SK-N-SH (cell line): ENCODE measurements at regions not wholly inside any gene's neighbourhood (a gene's known extent, or its start where the extent isn't known, plus 50 kb on each side); places are given as distances from the start of the nearest gene placed in this dataset.

Experiments used
- EP300 ChIP-seq, 2 experiments: IDR thresholded peaks; 2 replicates each; pipeline versions ENCODE4 v1.4.0 to v1.6.1; 2012; ENCODE audit warnings: borderline replicate concordance in 1 of 2, low read depth in 1 of 2, low read length in 1 of 2
- JUND ChIP-seq: IDR thresholded peaks from 2 replicates; pipeline ENCODE4 v1.4.0; 2012
- MXI1 ChIP-seq: IDR thresholded peaks from 2 replicates; pipeline ENCODE4 v1.6.1; 2012; ENCODE audit warnings: mild to moderate bottlenecking, low read depth, low read length, improper control_type of control experiment
- NFIC ChIP-seq: IDR thresholded peaks from 2 replicates; pipeline ENCODE4 v1.4.0; 2012; ENCODE audit warnings: borderline replicate concordance
- NRF1 ChIP-seq: IDR thresholded peaks from 2 replicates; pipeline ENCODE4 v1.6.1; 2012; ENCODE audit warnings: low read depth, mild to moderate bottlenecking, low read length
- POLR2AphosphoS5 ChIP-seq: IDR thresholded peaks from 2 replicates; pipeline ENCODE4 v1.6.1; 2012; ENCODE audit warnings: low read depth, low read length
- SMC3 ChIP-seq: IDR thresholded peaks from 2 replicates; pipeline ENCODE4 v1.6.1; 2012; ENCODE audit warnings: low read depth, low read length, improper control_type of control experiment
- TAF1 ChIP-seq: IDR thresholded peaks from 2 replicates; pipeline ENCODE4 v1.6.1; 2012; ENCODE audit warnings: low read depth, mild to moderate bottlenecking, low read length, moderate library complexity, borderline replicate concordance
- TCF12 ChIP-seq: IDR thresholded peaks from 2 replicates; pipeline ENCODE4 v1.4.0; 2012
- TEAD4 ChIP-seq: IDR thresholded peaks from 2 replicates; pipeline ENCODE4 v1.4.0; 2012; ENCODE audit warnings: mild to moderate bottlenecking, borderline replicate concordance; ENCODE audit not compliant: insufficient read depth
- TF ChIP-seq, protein P1 (sequence below): fragments of 200-600 bp; sonication (generic); IDR thresholded peaks from 2 replicates; pipeline ENCODE4 v1.6.1; 2017; ENCODE audit warnings: antibody characterized with exemption, mild to moderate bottlenecking, moderate library complexity
- TF ChIP-seq, protein P2 (sequence below): IDR thresholded peaks from 2 replicates; pipeline ENCODE4 v1.4.0; 2012; ENCODE audit warnings: low read depth

- no peak for TF ChIP-seq TCF12
- TF ChIP-seq, protein P1, sequence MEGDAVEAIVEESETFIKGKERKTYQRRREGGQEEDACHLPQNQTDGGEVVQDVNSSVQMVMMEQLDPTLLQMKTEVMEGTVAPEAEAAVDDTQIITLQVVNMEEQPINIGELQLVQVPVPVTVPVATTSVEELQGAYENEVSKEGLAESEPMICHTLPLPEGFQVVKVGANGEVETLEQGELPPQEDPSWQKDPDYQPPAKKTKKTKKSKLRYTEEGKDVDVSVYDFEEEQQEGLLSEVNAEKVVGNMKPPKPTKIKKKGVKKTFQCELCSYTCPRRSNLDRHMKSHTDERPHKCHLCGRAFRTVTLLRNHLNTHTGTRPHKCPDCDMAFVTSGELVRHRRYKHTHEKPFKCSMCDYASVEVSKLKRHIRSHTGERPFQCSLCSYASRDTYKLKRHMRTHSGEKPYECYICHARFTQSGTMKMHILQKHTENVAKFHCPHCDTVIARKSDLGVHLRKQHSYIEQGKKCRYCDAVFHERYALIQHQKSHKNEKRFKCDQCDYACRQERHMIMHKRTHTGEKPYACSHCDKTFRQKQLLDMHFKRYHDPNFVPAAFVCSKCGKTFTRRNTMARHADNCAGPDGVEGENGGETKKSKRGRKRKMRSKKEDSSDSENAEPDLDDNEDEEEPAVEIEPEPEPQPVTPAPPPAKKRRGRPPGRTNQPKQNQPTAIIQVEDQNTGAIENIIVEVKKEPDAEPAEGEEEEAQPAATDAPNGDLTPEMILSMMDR = no peak
- no peak for TF ChIP-seq NFIC
- TF ChIP-seq, protein P2, sequence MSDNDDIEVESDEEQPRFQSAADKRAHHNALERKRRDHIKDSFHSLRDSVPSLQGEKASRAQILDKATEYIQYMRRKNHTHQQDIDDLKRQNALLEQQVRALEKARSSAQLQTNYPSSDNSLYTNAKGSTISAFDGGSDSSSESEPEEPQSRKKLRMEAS = no peak
- no peak for TF ChIP-seq TAF1
- no peak for TF ChIP-seq SMC3
- TF ChIP-seq MXI1 = no peak
- no peak for TF ChIP-seq TEAD4
- no peak for TF ChIP-seq JUND
- no peak for TF ChIP-seq NRF1
- TF ChIP-seq EP300 (IDR thresholded peaks at IDR 0.05; ENCODE audit: borderline replicate concordance in 1 of 2, low read depth in 1 of 2, low read length in 1 of 2) = no peak
- no peak for TF ChIP-seq POLR2AphosphoS5
Observed at GRCh38 chr17:73826872-73827228, 182.6 kb upstream of the SDK2 start.
